Stimulated activated naive CD8-positive, alpha-beta T cell treated with anti-CD3 and anti-CD28 coated beads, Interleukin-15, amount 100 ng/mL, for 72 hours (primary cell): ENCODE measurements at regions not wholly inside any gene's neighbourhood (a gene's known extent, or its start where the extent isn't known, plus 50 kb on each side); places are given as distances from the start of the nearest gene placed in this dataset.
A peak's percentile ranks its signal among the peaks of the same experiment; 100 is the strongest.
"Not testable (repeated sequence)": the region's sequence is repeated elsewhere in the genome, so short reads cannot be mapped to it uniquely, and the experiment has no call there.

Source experiments
- ATAC-seq: fragments of 150-1000 bp; cut with Tn5 transposase; 2 replicates; pipeline ENCODE4 v1.10.0; 2021; ENCODE audit warnings: mild to moderate bottlenecking, moderate library complexity
- DNase-seq, 2 donors: peaks; one replicate each; pipeline ENCODE4 v3.0.0; 2021 to 2022
- H3K27ac Mint-ChIP-seq, 2 donors: one replicate each; pipeline ENCODE4 v1.8.0; 2022; ENCODE audit warnings: mild to moderate bottlenecking in 2 of 2, mixed read lengths in 2 of 2, moderate library complexity in 2 of 2
- H3K27me3 Mint-ChIP-seq: one replicate; pipeline ENCODE4 v1.8.0; 2022; ENCODE audit warnings: mixed read lengths
- H3K4me1 Mint-ChIP-seq: one replicate; pipeline ENCODE4 v1.8.0; 2022; ENCODE audit warnings: mild to moderate bottlenecking, mixed read lengths
- H3K4me3 Mint-ChIP-seq, 2 donors: one replicate each; pipeline ENCODE4 v1.8.0; 2022; ENCODE audit warnings: mild to moderate bottlenecking in 2 of 2, mixed read lengths in 2 of 2, moderate library complexity in 1 of 2
- H3K9me3 Mint-ChIP-seq, 2 donors: one replicate each; pipeline ENCODE4 v1.8.0; 2022; ENCODE audit warnings: mixed read lengths in 2 of 2

DNA sequence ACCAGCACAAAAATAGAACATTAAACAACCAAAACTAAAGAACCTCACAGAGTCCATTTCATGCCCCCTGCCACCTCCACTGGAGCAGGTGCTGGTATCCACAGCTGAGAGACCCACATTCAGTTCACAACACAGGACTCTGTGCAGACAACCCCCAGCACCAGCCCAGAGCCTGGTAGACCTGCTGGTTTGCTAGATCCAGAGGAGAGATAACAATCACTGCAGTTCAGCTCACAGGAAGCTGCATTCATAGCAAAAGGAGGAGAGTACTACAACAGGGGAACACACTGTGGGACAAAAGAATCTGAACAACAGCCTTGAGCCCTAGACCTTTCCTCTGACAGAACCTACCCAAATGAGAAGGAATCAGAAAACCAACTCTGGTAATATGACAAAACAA is 326.7 kb downstream of the METTL4 start:
- Mint-ChIP-seq H3K4me3 (no peak overlapping the region), H3K9me3 (peaks cover 0 to 5% of the 10 kb centered on the region in 2 donors), H3K27ac (no peak overlapping the region), H3K27me3 (peaks cover 21% of the 10 kb centered on the region), H3K4me1 (no peaks in the 10 kb centered on the region)
- DNase-seq (no peak), ATAC-seq (no peak)

DNA sequence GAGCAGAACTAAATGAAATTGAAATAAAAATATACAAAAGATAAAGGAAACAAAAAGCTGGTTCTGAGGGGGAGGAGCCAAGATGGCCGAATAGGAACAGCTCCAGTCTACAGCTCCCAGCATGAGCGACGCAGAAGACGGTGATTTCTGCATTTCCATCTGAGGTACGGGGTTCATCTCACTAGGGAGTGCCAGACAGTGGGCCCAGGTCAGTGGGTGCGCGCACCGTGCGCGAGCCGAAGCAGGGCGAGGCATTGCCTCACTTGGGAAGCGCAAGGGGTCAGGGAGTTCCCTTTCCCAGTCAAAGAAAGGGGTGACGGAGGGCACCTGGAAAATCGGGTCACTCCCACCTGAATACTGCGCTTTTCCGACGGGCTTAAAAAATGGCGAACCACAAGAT is 324.2 kb downstream of the METTL4 start:
- not testable (repeated sequence) for H3K4me1 Mint-ChIP-seq, H3K9me3 Mint-ChIP-seq, DNase-seq, H3K27ac Mint-ChIP-seq, ATAC-seq, H3K4me3 Mint-ChIP-seq
- H3K27me3 Mint-ChIP-seq: peaks cover 21% of the 10 kb centered on the region

DNA sequence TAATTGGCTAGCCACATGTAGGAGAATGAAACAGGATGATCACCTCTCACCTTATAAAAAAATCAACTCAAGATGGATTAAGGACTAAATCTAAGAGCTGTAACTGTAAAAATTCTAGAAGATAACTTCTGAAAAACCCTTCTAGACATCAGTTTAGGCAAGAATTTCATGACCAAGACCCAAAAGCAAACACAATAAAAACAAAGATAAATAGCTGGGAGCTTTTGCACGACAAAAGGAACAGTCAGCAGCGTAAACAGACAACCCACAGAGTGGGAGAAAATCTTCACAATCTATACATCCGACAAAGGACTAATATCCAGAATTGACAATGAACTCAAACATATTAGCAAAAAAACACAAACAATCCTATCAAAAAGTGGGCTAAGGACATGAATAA is 316.3 kb downstream of the METTL4 start:
- Mint-ChIP-seq H3K4me1 (no peaks in the 10 kb centered on the region), H3K9me3 (no peaks in the 10 kb centered on the region), H3K27me3 (no peaks in the 10 kb centered on the region), H3K4me3 (no peak overlapping the region), H3K27ac (peak overlapping the region in 1 of 2 donors; percentile 2)
- DNase-seq (no peak), ATAC-seq (no peak)

DNA sequence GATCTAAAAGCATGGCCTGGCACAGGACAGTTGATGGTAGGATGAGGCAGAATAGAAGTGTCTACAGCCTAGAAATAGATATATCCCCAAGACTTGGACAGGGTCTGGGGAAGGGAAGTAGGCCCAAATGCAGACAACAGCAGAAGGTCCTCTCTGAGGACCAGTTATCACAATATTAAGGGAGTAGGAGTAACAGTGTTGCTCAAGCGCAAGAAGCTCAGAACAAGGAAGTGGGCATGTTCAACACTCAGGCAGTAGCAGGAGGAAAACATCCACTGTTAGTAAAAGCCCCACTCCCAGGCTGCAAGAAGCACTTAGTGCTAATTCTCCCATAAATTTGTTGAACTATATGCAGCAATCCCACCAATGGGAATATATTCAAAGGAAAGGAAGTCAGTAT is 314.7 kb downstream of the METTL4 start:
- no peak overlapping the region for H3K27ac Mint-ChIP-seq
- no peaks in the 10 kb centered on the region for H3K9me3 Mint-ChIP-seq
- H3K4me1 Mint-ChIP-seq: no peaks in the 10 kb centered on the region
- DNase-seq (no peak), ATAC-seq (no peak)
- H3K27me3 Mint-ChIP-seq: peaks cover 1% of the 10 kb centered on the region
- H3K4me3 Mint-ChIP-seq: no peak overlapping the region

DNA sequence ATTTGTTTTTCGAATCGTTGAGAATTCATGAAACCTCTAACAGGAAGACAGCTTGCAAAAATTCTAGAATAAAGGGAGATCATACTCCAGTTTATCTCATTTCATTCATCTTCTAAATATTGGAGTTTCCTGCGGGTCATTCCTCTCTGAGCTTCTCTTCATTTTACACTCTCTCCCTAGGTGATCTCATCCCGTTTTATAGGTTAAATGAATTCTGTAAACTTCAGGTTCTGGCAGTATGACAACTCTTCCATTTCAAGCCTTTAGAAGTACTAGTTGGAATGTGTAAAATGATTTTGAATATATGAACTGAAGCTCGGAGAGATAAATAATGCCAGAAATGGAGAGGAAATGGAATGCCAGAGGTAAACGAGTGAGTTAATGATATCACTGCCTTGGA is 312.4 kb downstream of the METTL4 start:
- no peaks in the 10 kb centered on the region for H3K4me1 Mint-ChIP-seq
- H3K4me3 Mint-ChIP-seq: no peak overlapping the region
- no peaks in the 10 kb centered on the region for H3K9me3 Mint-ChIP-seq
- no peak overlapping the region for H3K27ac Mint-ChIP-seq
- DNase-seq: no peak
- ATAC-seq: no peak
- H3K27me3 Mint-ChIP-seq: peaks cover 12% of the 10 kb centered on the region

DNA sequence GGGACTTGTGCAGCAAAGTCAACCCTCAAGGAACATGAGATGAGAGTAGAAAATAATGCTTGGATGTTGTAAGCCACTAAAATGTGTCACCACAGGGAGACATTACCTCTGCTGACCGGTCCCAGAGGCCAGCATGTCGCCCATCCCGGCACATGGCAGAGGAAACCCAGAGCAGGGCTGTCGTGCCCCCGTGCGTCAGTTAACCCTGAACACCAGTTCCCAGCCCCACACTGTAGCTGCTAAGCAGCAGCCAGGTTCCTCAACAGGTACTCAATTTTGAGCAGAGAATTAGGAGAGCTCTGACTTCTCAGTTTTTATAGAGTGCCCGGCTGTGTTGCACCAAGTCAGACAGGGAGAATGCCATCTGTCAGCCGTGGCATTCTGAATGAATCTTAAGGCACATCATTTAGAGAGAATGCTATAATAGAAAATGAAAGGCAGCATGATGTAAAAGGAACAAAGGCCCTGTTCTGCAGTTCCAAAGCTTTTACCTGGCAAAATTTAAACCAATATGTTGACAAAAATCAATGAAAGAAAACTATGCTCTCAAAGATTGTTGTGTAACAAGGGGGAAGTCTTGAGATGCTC is 307.9 kb downstream of the METTL4 start:
- H3K27ac Mint-ChIP-seq: no peak overlapping the region
- H3K4me1 Mint-ChIP-seq: no peaks in the 10 kb centered on the region
- ATAC-seq: no peak
- peaks cover 18% of the 10 kb centered on the region for H3K27me3 Mint-ChIP-seq
- no peaks in the 10 kb centered on the region for H3K9me3 Mint-ChIP-seq
- DNase-seq: no peak
- H3K4me3 Mint-ChIP-seq: no peak overlapping the region

DNA sequence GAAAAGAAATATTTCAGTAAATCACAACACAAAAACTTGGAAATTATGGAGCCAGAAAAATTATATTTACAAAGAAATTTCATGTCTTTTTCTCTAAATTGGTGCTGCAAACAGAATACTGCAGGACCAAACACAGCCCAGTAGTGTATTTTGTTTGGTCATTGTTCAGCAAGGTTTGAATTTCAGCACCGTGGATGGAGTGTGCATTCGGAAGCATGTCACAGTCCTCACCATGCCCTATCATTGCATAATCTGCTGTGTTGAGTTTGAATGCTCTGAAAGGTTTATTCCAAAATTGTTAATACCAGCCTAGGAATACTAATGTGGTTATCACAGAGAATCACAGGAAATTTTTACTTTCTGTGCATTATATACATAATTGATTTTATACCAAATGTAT is 296.7 kb downstream of the METTL4 start:
- Mint-ChIP-seq H3K4me3 (no peak overlapping the region), H3K27ac (no peak overlapping the region), H3K4me1 (no peaks in the 10 kb centered on the region), H3K27me3 (no peaks in the 10 kb centered on the region), H3K9me3 (no peaks in the 10 kb centered on the region)
- DNase-seq (no peak), ATAC-seq (no peak)

DNA sequence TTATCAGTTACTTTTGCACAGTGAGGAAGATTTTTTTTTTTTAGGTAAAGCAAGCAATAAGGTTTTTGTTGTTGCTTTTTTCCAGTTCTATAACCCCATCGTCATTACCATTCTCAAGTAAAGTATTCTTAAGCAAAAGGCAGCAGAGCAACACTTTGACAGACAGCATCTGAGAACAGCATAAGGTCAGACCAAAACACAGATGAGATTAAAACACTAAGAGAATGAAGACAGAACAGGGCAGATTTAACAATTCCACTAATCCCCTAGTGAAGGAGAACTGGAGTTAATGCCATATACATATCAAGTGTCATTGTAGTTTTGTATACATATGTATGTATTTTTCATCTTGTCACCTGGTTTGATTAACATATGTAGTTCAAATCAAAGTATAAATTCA is 290.2 kb downstream of the METTL4 start:
- no peaks in the 10 kb centered on the region for H3K27me3 Mint-ChIP-seq
- no peak for DNase-seq
- ATAC-seq: no peak
- no peaks in the 10 kb centered on the region for H3K9me3 Mint-ChIP-seq
- no peak overlapping the region for H3K27ac Mint-ChIP-seq
- no peaks in the 10 kb centered on the region for H3K4me1 Mint-ChIP-seq
- no peak overlapping the region for H3K4me3 Mint-ChIP-seq

DNA sequence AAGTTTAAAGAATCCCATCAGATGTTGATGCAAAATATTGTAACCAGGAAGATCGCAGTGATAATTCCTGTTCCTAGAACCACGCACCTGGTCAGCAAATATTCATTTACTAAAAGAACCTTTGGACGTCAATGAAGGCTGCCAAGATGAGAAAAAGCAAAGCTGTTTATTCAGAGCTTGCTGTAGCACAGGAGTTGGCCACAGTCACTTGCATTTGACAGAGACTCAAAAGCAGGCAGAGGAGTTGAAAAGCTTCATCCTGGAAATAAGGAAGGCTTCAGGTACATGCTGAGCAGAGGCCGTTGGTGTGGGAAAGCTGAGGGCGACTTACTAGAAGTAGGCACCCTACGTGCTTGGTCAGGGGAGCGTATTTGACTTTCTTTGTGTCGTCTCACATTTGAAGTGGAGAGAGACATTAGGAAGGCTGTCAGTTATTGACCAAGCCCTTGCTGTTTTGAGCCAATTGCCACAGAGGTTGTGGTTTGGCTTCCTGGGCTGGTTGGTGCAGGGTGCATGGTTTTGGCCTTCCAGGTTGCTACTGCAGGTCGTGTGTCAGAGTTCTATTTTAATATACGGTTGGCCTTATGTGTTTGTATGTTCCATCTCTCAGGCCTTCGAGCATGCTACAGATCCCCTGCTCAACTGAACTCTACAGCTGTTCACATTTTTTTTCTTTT is 289.6 kb downstream of the METTL4 start:
- Mint-ChIP-seq H3K4me3 (no peak overlapping the region), H3K27me3 (no peaks in the 10 kb centered on the region), H3K27ac (no peak overlapping the region), H3K4me1 (no peaks in the 10 kb centered on the region), H3K9me3 (no peaks in the 10 kb centered on the region)
- DNase-seq (no peak), ATAC-seq (no peak)

DNA sequence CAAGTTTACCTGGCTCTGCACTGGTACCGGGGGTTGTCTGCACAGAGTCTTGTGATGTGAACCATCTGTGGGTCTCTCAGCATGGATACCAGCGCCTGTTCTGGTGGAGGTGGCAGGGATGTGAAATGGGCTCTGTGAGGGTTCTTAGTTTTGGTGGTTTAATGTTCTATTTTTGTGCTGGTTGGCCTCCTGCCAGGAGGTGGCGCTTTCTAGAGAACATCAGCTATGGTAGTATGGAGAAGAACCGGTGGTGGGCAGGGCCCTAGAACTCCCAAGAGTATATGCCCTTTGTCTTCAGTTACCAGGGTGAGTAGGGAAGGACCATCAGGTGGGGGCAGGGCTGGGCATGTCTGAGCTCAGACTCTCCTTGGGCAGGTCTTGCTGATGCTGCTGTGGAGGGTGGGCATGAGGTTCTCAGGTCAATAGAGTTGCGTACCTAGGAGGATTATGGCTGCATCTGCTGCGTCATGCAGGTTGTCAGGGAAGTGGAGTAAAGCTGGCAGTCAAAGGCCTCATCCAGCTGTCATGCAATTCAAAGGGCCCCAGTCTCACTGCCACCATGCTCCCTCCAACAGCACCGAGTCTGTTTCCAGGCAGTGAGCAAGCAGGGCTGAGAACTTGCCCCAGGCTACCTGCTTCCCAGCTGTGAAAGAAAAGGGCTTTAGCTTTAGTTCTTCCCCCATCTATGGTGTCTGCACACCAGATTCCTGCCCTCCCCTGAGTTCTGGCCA is 278.0 kb downstream of the METTL4 start:
- no peak for DNase-seq
- Mint-ChIP-seq H3K4me3 (no peak overlapping the region), H3K9me3 (no peaks in the 10 kb centered on the region), H3K27me3 (peaks cover 60% of the 10 kb centered on the region), H3K4me1 (no peaks in the 10 kb centered on the region), H3K27ac (no peak overlapping the region)
- no peak for ATAC-seq

DNA sequence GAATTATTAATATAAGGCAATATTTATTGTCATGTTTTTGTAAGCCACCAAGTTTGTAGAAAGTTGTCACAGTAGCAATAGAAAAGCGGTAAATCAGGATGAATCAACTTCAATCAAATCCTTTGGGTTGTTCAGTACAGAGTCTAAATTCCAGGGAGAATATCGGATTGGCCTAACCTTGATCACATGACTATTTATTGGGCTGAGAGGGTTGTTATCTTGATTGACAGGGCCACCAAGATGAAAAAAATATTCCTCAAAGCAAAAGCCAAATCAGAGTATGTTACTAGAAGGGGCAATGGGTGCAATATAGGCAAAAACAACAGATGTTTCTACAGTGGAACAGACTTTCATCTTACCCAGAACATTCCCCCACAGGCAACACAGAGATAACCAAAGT is 270.0 kb downstream of the METTL4 start:
- DNase-seq: no peak
- no peak overlapping the region for H3K4me3 Mint-ChIP-seq
- no peak for ATAC-seq
- H3K4me1 Mint-ChIP-seq: no peaks in the 10 kb centered on the region
- no peak overlapping the region for H3K27ac Mint-ChIP-seq
- H3K27me3 Mint-ChIP-seq: peaks cover 33% of the 10 kb centered on the region
- no peaks in the 10 kb centered on the region for H3K9me3 Mint-ChIP-seq

DNA sequence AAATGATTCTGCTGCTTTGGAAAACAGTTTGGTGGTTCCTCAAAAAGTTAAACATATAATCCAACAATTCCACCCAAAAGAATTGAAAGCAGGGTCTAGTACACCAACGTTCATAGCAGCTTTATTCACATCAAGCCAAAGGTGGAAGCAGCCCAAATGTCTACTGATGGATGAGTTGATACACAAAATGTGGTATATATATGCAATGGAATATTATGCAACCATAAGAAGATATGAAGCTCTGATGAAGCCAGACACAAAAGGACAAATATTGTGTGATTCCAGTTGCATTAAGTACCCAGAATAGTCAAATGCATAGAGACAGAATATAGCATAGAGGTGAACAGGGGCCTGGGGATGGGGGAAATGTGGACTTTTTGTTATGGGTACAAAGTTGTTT is 269.3 kb downstream of the METTL4 start:
- no peak for DNase-seq
- Mint-ChIP-seq H3K27me3 (peaks cover 38% of the 10 kb centered on the region), H3K4me3 (no peak overlapping the region), H3K4me1 (no peaks in the 10 kb centered on the region), H3K27ac (no peak overlapping the region), H3K9me3 (no peaks in the 10 kb centered on the region)
- ATAC-seq: no peak

DNA sequence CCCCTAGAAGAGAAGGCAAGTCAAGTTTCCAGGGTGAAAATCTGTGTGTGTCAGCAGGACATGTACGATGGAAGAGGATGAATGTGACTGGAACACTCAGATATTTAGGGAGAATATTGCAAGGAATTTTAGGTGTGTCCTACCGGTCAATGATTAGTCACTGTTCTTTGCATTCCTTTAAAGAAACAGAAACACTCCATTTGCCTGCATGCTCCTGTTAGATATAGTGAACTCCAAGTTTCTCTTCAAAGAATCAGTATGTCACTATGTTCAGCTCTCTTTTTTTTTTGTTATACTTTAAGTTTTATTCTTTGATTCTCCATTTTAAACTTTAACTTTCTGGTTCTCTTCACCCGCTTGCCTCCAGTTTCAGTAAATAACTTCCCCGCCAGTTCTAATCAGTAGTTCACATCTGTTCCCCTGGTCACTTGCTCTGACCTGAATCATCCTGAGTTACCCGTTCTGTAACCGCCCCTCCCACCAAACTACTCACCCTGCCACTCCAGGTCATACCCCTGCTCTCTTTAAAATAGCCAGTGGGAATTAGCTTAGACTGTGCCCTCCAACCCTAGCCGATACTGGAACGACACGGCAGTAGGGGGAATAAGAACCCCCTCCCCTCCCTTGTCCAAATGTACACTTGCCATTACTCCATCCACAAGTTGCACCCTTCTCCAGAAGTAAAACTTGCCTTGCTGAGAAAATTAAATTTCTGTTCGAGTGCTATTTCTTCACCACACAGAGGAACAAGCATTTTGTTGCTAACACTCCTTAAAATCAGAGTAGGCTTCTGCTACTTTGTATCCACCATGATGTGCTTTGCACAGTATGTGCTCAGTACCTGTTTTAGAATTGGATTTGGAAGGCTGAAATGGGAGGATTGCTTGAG is 268.4 kb downstream of the METTL4 start:
- H3K27me3 Mint-ChIP-seq: peaks cover 40% of the 10 kb centered on the region
- H3K4me3 Mint-ChIP-seq: no peak overlapping the region

DNA sequence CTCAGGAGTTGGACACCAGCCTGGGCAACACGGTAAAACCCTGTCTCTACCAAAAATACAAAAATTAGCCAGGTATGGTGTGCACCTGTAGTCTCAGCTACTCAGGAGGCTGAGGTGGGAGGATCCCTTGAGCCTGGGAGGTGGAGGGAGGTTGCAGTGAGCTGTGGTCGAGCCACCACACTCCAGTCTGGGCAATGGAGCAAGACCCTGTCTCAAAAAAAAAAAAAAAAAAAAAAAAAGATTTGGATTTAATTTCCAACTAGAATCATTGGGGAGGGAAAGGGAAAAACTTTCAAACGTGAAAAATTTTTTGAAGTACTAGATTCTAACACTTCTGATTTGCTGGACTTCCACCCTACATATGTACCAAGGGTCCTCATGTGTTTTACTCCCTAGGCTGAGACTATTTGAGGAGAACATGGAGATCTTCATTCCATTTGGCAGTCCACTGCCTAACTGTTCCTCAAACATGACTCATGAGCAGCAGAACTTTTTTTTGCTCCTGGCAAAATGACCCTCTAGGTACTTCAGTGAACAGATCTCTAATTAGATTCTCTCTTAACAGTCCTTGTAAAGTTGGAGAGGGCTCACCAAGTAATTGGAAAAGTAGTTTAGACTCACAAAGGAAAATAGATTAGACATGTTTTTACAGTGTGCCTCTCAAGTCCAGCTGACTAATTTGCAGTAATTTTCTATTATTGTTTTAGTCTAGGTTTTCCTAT is 267.6 kb downstream of the METTL4 start:
- Mint-ChIP-seq H3K27ac (no peak overlapping the region), H3K4me1 (no peaks in the 10 kb centered on the region), H3K4me3 (no peak overlapping the region), H3K27me3 (peaks cover 37% of the 10 kb centered on the region), H3K9me3 (no peaks in the 10 kb centered on the region)
- no peak for ATAC-seq
- DNase-seq: no peak

More for the DNA sequence above, 268.4 kb downstream of the METTL4 start:
- no peaks in the 10 kb centered on the region for H3K4me1 Mint-ChIP-seq
- ATAC-seq: no peak
- no peak for DNase-seq
- no peak overlapping the region for H3K27ac Mint-ChIP-seq
- H3K9me3 Mint-ChIP-seq: no peaks in the 10 kb centered on the region
